ENCODE measurements at regions not wholly inside any gene's neighbourhood (a gene's known extent, or its start where the extent isn't known, plus 50 kb on each side); places are given as distances from the start of the nearest gene placed in this dataset.
"Not testable (repeated sequence)": the region's sequence is repeated elsewhere in the genome, so short reads cannot be mapped to it uniquely, and the experiment has no call there.

- FAIRE-seq, result no peak
These were observed 1060.6 kb upstream of the ACO1 start for GRCh38 chr9:31323726-31324444.

GRCh38 chr9:31325778-31326177 is 1058.7 kb upstream of the ACO1 start:
- no peak for FAIRE-seq

- not testable (repeated sequence) for FAIRE-seq
These were observed 1057.6 kb upstream of the ACO1 start for GRCh38 chr9:31326883-31327282.

- no peak for FAIRE-seq
These were observed 1049.5 kb upstream of the ACO1 start for GRCh38 chr9:31334837-31335528.

GRCh38 chr9:31335529-31336234 is 1048.8 kb upstream of the ACO1 start:
- FAIRE-seq, result no peak

- FAIRE-seq, result peak; percentile 84
These were observed 1048.1 kb upstream of the ACO1 start for GRCh38 chr9:31336386-31336785.

GRCh38 chr9:31336841-31337240 is 1047.6 kb upstream of the ACO1 start:
- FAIRE-seq, result no peak

GRCh38 chr9:31347082-31347617 is 1037.3 kb upstream of the ACO1 start:
- no peak for FAIRE-seq

GRCh38 chr9:31355159-31355882 is 1029.1 kb upstream of the ACO1 start:
- no peak for FAIRE-seq

GRCh38 chr9:31355965-31356364 is 1028.5 kb upstream of the ACO1 start:
- FAIRE-seq, result no peak

GRCh38 chr9:31359071-31359470 is 1025.4 kb upstream of the ACO1 start:
- FAIRE-seq, result no peak

GRCh38 chr9:31364171-31364570 is 1020.3 kb upstream of the ACO1 start:
- no peak for FAIRE-seq

- FAIRE-seq, result no peak
These were observed 1011.5 kb upstream of the ACO1 start for GRCh38 chr9:31372799-31373587.

- no peak for FAIRE-seq
These were observed 1007.1 kb upstream of the ACO1 start for GRCh38 chr9:31377358-31377757.

- FAIRE-seq, result no peak
These were observed 995.8 kb upstream of the ACO1 start for GRCh38 chr9:31388660-31389059.

GRCh38 chr9:31389075-31389474 is 995.4 kb upstream of the ACO1 start:
- FAIRE-seq, result no peak

GRCh38 chr9:31390403-31391025 is 993.9 kb upstream of the ACO1 start:
- no peak for FAIRE-seq

GRCh38 chr9:31393240-31393639 is 991.2 kb upstream of the ACO1 start:
- FAIRE-seq, result no peak

GRCh38 chr9:31394015-31394473 is 990.4 kb upstream of the ACO1 start:
- peak; percentile 62 for FAIRE-seq

GRCh38 chr9:31412081-31412480 is 972.4 kb upstream of the ACO1 start:
- FAIRE-seq, result no peak

- FAIRE-seq, result no peak
These were observed 969.3 kb upstream of the ACO1 start for GRCh38 chr9:31415164-31415563.
